GM19467 (cell line): ENCODE measurements at regions not wholly inside any gene's neighbourhood (a gene's known extent, or its start where the extent isn't known, plus 50 kb on each side); places are given as distances from the start of the nearest gene placed in this dataset.
"Not testable (repeated sequence)": the region's sequence is repeated elsewhere in the genome, so short reads cannot be mapped to it uniquely, and the experiment has no call there.

Experiments
- ATAC-seq: cut with Tn5 transposase; IDR thresholded peaks from one replicate; pipeline ENCODE4 v1.9.1; 2021; ENCODE audit warnings: mild to moderate bottlenecking, moderate library complexity; ENCODE audit not compliant: unreplicated experiment

DNA sequence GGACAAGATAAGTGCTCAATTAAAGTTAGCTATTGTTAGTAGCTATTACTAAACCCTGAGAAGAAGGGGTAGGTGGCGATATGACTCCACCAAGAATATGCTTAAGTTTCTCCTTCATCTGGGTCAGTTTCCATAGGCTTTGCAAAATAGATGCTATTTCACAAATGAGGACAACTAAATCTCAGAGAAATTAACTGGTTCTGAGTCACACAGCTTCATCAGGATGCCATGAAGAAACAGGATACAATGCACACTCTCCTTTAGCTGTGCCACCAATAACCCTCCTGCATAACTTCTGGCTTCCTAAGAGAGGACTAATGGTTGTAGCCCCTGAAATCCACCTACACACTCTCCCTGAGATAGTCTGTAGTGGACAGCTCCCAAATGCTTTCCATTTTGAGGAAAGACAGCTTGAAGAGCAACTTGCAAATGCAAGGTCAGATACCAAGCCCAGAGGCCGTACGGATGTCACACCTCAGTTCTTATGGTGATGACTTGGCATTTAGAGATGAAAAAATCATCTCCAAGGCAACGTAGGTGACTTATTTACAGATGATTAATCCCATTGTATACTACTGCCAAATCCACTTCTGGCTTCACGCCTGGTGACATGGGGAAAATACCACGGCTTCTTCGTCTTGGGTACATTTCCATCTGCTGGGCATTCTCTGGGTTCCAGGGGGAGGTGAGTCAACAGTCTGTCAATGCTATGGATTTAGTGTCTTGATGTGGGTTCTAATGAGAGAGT, 251.4 kb upstream of the IL12B start:
- no peak for ATAC-seq

DNA sequence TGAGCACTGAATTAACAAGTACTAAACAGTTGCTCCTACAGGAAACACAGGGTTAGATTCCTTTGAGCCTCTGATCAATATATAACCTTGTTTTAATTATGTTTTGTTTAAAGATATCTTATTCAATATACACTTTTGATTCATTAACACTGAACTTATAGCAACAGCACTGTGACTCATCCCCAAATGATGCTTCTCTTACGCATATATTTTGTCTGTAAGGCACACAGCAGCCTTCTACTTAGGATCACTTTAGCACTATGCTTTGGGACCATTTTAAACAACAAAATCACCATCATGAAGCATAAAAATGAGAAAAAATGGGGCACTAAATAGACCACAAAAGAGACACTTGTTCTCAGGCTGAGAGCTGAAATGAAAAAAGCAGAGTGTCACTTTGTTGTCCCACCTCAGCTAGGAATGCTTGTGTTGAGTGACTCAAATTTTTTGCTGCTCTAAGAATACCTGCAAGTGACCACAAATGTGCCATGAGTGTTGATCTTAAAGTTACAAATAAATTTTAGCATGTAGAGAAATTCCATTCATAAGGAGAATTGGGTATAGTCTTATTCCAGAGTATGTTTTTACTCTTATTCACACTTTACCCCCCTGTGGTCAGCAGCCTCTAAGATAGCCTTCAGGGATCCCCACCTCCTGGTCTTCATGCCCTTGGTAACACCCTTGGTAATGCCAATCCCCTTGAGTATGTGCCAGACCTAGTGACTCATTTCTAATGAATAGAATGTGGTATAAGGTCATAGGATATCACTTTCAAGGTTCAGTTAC, 252.7 kb upstream of the IL12B start:
- ATAC-seq, result no peak

DNA sequence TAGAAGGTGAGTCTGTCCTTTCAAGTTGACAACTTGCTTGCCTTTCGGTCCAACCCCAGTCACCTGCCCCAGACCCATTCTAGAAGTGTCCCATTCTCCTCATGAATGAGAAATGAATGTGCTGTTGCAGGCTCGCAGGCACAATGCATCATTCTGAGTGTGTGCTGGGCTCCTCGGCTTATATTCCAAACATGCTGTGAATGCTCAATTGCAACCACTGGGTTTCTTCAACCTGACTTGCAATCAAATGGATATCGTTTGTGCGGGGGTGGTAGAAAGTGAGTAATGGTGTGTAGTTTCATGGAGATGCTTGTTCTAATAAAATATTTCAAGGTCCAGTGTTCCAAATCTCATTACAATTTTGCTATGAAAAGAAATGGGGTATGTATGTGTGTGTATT, 256.6 kb upstream of the IL12B start:
- no peak for ATAC-seq

- no peak for ATAC-seq
Observed at GRCh38 chr5:159588941-159589340, 258.7 kb upstream of the IL12B start.

DNA sequence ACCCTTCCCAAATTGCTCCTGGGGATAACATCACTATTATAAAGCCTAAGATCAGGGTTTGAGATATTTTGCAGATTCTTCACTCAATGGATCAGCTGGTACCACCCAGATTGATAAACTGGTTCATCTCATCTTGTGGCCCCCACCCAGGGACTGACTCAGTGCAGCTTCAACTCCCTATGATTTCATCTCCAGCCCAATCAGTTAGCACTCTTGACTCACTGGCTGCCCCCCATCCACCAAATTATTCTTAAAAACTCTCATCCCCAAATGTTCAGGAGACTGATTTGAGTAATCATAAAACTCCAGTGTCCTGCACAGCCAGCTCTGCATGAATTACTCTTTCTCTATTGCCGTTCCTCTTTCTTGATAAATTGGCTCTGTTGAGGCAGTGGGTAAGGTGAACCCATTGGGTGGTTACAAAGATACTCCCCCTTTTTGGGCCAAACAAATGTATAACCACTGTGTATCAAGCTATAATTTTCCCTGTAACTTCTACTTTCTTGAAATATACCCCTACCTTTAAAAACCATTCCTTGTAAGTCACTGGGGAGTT, 263.3 kb upstream of the IL12B start:
- no peak for ATAC-seq

GRCh38 chr5:159595561-159595960, 265.3 kb upstream of the IL12B start:
- not testable (repeated sequence) for ATAC-seq

- ATAC-seq, result no peak
Observed at GRCh38 chr5:159601216-159601615, 270.9 kb upstream of the IL12B start.

DNA sequence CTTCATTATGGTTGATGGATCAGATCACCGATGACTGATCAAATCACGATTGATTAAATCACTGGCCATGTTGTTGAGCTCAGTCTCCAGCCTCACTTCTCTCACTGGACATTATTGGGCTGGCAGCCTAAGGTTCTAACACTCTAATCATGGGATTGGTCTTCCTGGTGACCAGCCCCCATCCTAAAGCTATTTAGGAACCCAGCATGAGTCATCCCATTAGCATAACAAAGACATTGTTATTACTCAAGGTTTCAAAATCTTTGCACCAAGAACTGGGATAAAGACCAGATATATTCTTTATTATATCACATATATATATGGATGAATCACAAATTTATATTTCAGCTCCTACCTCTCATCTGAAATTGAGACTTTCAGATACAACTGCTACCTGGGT, 272.1 kb upstream of the IL12B start:
- no peak for ATAC-seq

DNA sequence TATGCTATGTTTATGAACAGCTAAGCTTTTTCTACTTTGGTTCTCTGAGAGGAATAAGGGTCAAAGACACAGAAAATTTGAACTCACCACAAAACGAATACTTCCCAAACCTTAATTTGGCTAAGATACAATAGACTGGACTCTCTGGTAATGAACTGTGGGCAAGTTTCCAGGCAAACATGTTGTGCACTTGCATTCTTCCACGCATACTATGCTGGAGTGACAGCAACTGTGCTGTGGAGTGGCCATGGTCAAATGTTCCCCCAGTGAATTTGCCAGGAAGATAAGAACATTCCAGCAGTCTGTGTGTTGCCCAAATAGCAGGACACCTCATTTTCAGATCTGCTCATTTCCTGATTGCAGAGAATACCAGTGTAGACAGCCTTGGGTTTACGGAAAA, 275.3 kb upstream of the IL12B start:
- ATAC-seq, result no peak

GRCh38 chr5:159609359-159609758, 279.1 kb upstream of the IL12B start:
- ATAC-seq, result no peak

DNA sequence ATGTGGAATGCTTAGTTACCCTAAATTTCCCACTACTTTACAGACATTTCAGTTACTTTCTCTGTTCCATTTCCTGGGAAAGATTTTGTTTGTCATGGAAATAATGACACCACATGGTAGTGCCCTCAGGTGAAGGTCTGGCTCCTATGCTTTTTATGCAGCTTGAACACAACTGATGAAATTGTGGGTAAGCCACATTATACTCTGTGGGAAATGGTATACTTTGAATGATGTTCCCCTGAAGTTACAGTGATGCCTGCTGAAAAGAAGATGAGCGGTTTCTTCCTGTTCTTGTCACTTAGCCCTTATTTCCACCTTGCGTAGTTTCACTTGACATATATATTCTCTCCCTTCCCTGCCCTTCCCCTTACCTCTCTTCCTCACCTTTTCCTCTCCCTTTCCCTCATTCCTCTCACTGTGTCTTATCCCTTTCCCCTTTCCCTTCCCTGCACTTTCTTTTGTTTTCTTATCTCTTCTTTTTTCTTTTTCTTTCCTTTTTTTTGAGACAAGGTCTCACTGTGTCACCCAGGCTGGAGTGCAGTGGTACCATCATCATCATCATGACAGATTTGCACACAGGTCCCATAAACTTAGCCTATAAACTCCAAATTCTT, 280.8 kb upstream of the IL12B start:
- ATAC-seq, result no peak

DNA sequence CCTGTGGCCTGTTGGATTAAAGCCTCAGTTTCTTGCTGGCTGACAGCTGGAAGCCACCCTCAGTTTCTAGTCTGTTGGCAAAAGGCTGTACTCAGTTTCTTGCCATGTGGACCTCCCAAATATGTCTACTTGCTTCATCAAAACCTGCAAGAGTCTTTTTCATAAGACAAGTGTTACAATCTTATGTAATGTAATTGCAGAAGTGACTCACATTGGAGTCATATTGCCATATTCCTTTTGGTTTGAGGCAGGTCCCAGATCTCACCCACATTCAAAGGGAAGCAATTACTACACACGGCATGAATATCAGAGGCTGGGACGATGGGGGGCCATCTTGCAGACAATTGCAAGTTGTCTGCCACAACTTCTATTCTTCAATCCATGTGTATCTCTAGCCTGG, 286.7 kb upstream of the IL12B start:
- ATAC-seq, result no peak

GRCh38 chr5:159619826-159620225, 289.5 kb upstream of the IL12B start:
- ATAC-seq, result no peak

DNA sequence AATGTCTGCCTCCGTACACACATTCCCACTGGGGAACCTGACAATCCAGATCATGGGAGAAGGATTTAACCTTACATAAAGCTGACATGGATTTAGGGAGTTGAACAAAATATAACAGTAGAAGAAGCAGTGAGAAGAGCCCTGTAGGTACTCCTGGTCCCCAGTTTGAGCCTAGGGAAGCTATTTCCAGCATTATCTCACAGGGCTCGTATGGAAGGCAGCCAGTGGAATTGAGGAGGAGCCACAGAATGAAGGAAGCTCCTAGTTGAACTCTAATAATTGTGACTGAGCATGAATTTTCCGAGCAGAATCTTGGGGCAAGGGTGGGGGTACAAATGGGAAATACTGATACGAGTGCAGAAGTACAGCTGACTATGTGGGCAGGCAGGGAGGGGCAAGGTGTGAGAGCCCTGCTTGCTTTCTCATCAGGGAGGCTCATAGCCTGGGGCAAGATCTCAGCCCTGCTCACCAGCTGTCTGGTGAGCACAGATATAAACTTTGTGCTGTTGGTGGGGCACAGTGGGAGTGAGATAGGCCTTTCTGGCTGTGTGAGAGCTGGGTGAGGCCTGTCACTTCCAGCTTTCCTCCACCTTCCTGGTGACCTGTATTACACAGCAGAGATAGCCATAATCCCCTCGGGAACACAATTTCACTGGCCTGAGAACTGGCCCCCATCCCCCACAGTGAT, 290.7 kb upstream of the IL12B start:
- ATAC-seq, result no peak

- ATAC-seq, result no peak
Observed at GRCh38 chr5:159628703-159629102, 287.6 kb upstream of the ADRA1B start.

DNA sequence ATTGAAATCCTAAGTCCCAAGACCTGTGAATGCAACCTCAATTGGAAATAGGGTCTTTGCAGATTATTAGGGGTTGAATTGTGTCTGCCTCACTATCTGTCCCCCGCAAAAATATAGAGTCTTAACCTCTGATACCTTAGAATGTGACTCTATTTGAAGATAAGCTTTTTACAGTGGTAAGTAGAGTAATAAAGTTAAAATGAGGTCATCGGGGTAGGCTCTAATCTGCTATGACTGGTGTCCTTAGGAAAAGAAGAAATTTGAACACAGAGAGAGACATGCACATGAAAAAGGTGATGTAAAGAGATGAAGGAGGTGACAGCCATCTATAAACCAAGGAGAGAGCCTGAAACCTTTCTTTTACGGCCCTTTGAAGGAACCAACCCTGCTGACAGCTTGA, 287.1 kb upstream of the ADRA1B start:
- ATAC-seq, result no peak

DNA sequence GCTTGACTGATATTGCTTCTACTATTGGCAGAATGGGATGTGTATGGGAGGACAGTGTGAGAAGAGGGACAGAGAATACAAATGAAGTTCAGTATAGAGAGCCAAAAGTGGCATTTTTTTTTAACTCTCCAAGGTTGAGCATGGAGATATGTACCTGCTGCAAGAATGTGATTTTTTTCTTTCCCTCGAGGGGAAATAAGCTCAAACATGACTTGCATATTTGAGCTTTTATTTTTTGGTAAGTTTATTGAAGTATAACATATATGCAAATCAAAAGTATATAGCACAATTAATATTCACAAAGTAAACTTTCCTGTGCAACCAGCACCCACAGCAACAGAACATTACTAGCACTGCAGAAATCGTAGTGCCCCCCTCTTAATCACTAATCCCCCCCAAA, 285.7 kb upstream of the ADRA1B start:
- no peak for ATAC-seq

GRCh38 chr5:159631001-159631400, 285.3 kb upstream of the ADRA1B start:
- no peak for ATAC-seq

DNA sequence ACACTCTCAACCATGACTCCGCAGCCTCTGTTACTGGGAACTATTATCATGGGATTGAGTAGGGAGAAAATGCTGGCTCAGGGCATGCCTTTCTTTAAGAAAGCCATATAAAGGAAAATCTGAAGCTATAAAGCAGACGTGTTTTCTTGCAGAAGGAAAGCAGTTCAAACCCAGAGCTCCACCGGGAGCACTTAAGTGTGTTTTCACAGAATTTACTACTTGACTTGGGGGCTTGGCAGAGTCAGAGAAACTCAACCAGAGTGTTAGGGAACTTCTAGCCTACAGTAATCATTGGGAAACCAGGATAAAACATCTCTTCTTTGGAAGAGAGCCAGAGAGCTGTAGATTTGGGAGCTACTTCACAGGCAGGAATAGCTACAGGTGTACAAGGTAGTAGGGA, 283.4 kb upstream of the ADRA1B start:
- no peak for ATAC-seq

DNA sequence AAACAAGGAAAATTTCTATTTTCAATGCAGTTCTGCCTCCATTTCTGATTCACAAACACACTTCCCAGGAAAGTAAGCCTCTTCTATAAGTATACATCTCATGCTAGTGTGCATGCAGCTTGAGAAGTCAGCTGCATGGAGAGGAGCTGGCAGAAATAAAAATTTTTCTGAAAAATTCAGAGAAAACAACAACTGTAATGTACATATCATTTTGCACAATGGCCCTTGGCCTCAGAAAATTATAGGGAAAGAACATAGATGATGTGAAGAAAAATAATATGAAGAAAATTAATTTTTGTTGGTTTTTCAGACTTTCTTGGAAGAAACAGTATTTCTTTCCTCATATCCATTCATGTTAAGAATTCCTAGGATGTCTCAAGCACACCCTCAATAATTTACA, 277.8 kb upstream of the ADRA1B start:
- ATAC-seq, result no peak

DNA sequence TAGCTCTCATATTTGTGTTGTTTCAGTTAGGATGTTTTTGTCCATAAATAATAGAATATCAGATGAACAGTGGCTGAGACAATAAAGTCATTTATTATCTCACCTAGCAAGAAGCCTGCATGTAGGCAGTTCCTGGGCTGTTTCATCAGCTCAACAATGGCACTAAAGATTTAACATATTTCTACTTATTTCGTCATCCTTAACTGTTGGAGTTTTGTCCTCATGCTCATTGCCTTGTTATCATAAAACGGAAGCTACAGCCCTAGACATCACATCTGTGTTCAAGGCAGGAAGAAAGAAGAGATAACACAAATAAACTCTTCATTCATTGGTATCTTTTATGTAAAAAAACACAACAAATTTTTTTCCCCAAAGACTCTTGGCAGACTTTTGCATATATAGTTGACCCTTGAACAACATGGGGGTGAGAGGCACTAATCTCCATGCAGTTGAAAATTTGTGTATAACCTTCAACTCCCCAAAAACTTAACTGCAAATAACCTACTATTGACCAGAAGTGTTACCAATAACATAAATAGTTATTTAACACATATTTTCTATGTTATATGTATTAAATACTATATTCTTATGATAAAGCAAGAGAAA, 277.2 kb upstream of the ADRA1B start:
- ATAC-seq, result no peak
